OCI-LY7 (cell line): ENCODE measurements at regions not wholly inside any gene's neighbourhood (a gene's known extent, or its start where the extent isn't known, plus 50 kb on each side); places are given as distances from the start of the nearest gene placed in this dataset.

Experiments
- BruUV-seq: library from RNA; stranded (reverse); fragments of 400-500 nt; replicated peaks from 2 replicates; lab custom pipeline; 2021; lab: Mats Ljungman, UMichigan
- CTCF ChIA-PET: fragments of 300-600 bp; sonication (Branson Sonifier 250); formaldehyde crosslinking; loops from one replicate; lab custom pipeline; 2022; ENCODE audit warnings: antibody characterized with exemption; ENCODE audit not compliant: unreplicated experiment; lab: Charles Lee
- POLR2A ChIA-PET: fragments of 300-600 bp; sonication (Branson Sonifier 250); formaldehyde crosslinking; loops from one replicate; lab custom pipeline; 2022; ENCODE audit warnings: antibody characterized with exemption; lab: Charles Lee
- DNase-seq: peaks from one replicate; pipeline ENCODE4 v3.0.0-alpha.2; 2015; ENCODE audit warnings: low spot score
- H2AFZ ChIP-seq: fragments of 200-600 bp; sonication (generic), shearing (Covaris generic); 2 replicates; pipeline ENCODE4 v1.6.1; 2014; ENCODE audit warnings: mild to moderate bottlenecking, antibody characterized with exemption, low read length, moderate library complexity
- H3K27ac ChIP-seq: fragments of 200-600 bp; sonication (generic); 2 replicates; pipeline ENCODE4 v1.5.1; 2014; ENCODE audit warnings: mixed run types, low read depth, mild to moderate bottlenecking, moderate library complexity, low read length, inconsistent platforms; ENCODE audit not compliant: poor library complexity, severe bottlenecking
- H3K36me3 ChIP-seq: fragments of 200-600 bp; sonication (generic); 2 replicates; pipeline ENCODE4 v1.6.1; 2014; ENCODE audit warnings: mild to moderate bottlenecking, antibody characterized with exemption, low read length, moderate library complexity, mixed read lengths; ENCODE audit not compliant: insufficient read depth
- H3K4me1 ChIP-seq: fragments of 200-600 bp; sonication (generic); 2 replicates; pipeline ENCODE4 v1.5.1; 2014; ENCODE audit warnings: mild to moderate bottlenecking, low read length; ENCODE audit not compliant: insufficient read depth, poor library complexity, severe bottlenecking
- H3K4me2 ChIP-seq: fragments of 200-600 bp; sonication (generic); 2 replicates; pipeline ENCODE4 v1.6.1; 2014; ENCODE audit warnings: mild to moderate bottlenecking, low read length
- H3K4me3 ChIP-seq: fragments of 200-600 bp; sonication (generic); 2 replicates; pipeline ENCODE4 v1.5.1; 2014; ENCODE audit warnings: mild to moderate bottlenecking, low read depth, low read length; ENCODE audit not compliant: poor library complexity, severe bottlenecking
- H3K79me2 ChIP-seq: fragments of 200-600 bp; sonication (generic); 2 replicates; pipeline ENCODE4 v1.6.1; 2016; ENCODE audit warnings: low read depth, mild to moderate bottlenecking, low read length, moderate library complexity, mixed read lengths; ENCODE audit not compliant: insufficient read depth
- H3K9me2 ChIP-seq: fragments of 200-600 bp; sonication (generic); 2 replicates; pipeline ENCODE4 v1.6.1; 2016; ENCODE audit warnings: mild to moderate bottlenecking, low read length, mixed read lengths; ENCODE audit not compliant: insufficient read depth
- H3K9me3 ChIP-seq: fragments of 200-600 bp; sonication (generic); 2 replicates; pipeline ENCODE4 v1.6.1; 2014; ENCODE audit warnings: mild to moderate bottlenecking, mixed run types, low read length, mixed read lengths
- H4K20me1 ChIP-seq: fragments of 200-600 bp; sonication (generic); 2 replicates; pipeline ENCODE4 v1.6.1; 2014; ENCODE audit warnings: mild to moderate bottlenecking, antibody characterized with exemption, low read length, moderate library complexity, mixed read lengths; ENCODE audit not compliant: insufficient read depth
- CTCF ChIP-seq: fragments of 200-600 bp; sonication (generic); conservative IDR thresholded peaks from 2 replicates; pipeline ENCODE4 v1.5.1; 2014; ENCODE audit warnings: mild to moderate bottlenecking, antibody characterized with exemption, low read length, moderate library complexity, mixed read lengths
- EZH2phosphoT487 ChIP-seq: fragments of 200-600 bp; sonication (generic); IDR thresholded peaks from 2 replicates; pipeline ENCODE4 v1.6.1; 2018; ENCODE audit warnings: low read depth, borderline replicate concordance, mild to moderate bottlenecking, mixed run types, antibody characterized with exemption, low read length, moderate library complexity, mixed read lengths
- intact Hi-C: fragments of 100-400 bp; cut with micrococcal nuclease; formaldehyde crosslinking; loops from one replicate; pipeline ENCODE4 v1.10.0; 2022; ENCODE audit not compliant: unreplicated experiment

- H3K36me3 ChIP-seq, result no peaks in the 10 kb centered on the region
- H4K20me1 ChIP-seq, result no peaks in the 10 kb centered on the region
- H3K9me3 ChIP-seq, result no peaks in the 10 kb centered on the region
- H3K4me1 ChIP-seq, result peaks cover 23% of the 10 kb centered on the region
- no peaks in the 10 kb centered on the region for H3K9me2 ChIP-seq
- BruUV-seq, result no TSS peak
- intact Hi-C loops, result no loop called here
- ChIA-PET POLR2A (interaction anchor here (0.6 kb wide), 1 partner anchor 701 kb away, joined by 5 read pairs; no protein-coding TSS in a partner anchor), CTCF (interaction anchor here (1.0 kb wide), 1 partner anchor 31 kb away, joined by 3 read pairs; no protein-coding TSS in a partner anchor)
- H3K4me2 ChIP-seq, result no peak overlapping the region
- no peak overlapping the region for H2AFZ ChIP-seq
- no peaks in the 10 kb centered on the region for H3K79me2 ChIP-seq
- H3K27ac ChIP-seq, result no peak overlapping the region
- no peak for DNase-seq
- H3K4me3 ChIP-seq, result no peak overlapping the region
- TF ChIP-seq CTCF (no peak), EZH2phosphoT487 (no peak)
Measured at GRCh38 chr5:135183464-135183863, 149.4 kb upstream of the PITX1 start.

GRCh38 chr5:135182675-135183074 lies 148.6 kb upstream of the PITX1 start:
- Histone ChIP-seq H3K9me2 (no peaks in the 10 kb centered on the region), H4K20me1 (no peaks in the 10 kb centered on the region), H3K27ac (no peak overlapping the region), H3K4me1 (peaks cover 31% of the 10 kb centered on the region), H3K4me2 (no peak overlapping the region), H3K79me2 (no peaks in the 10 kb centered on the region), H2AFZ (no peak overlapping the region), H3K36me3 (no peaks in the 10 kb centered on the region), H3K4me3 (no peak overlapping the region), H3K9me3 (no peaks in the 10 kb centered on the region)
- ChIA-PET CTCF (interaction anchor here (1.0 kb wide), 1 partner anchor 32 kb away, joined by 3 read pairs; no protein-coding TSS in a partner anchor), POLR2A (interaction anchor here (0.5 kb wide), 1 partner anchor 752 kb away, joined by 3 read pairs; no protein-coding TSS in a partner anchor)
- TF ChIP-seq CTCF (no peak), EZH2phosphoT487 (no peak)
- BruUV-seq, result no TSS peak
- DNase-seq, result no peak
- intact Hi-C loops, result no loop called here

GRCh38 chr5:135181653-135182052 lies 147.6 kb upstream of the PITX1 start:
- Histone ChIP-seq H3K36me3 (no peaks in the 10 kb centered on the region), H3K4me2 (no peak overlapping the region), H3K9me3 (no peaks in the 10 kb centered on the region), H3K79me2 (no peaks in the 10 kb centered on the region), H3K27ac (no peak overlapping the region), H3K9me2 (no peaks in the 10 kb centered on the region), H4K20me1 (no peaks in the 10 kb centered on the region), H2AFZ (no peak overlapping the region), H3K4me3 (no peak overlapping the region), H3K4me1 (peaks cover 39% of the 10 kb centered on the region)
- TF ChIP-seq EZH2phosphoT487 (no peak), CTCF (0 out of 2 replicates have a peak, but pooled peaks have one; percentile 5)
- ChIA-PET CTCF (interaction anchor here (1.0 kb wide), 1 partner anchor 271 kb away, joined by 3 read pairs; no protein-coding TSS in a partner anchor), POLR2A (interaction anchor here (0.6 to 0.8 kb wide), 2 partner anchors 8 to 157 kb away, joined by 3 read pairs; no protein-coding TSS in a partner anchor)
- DNase-seq, result no peak
- intact Hi-C loops, result no loop called here
- BruUV-seq, result no TSS peak
